ENCODE measurements at regions not wholly inside any gene's neighbourhood (a gene's known extent, or its start where the extent isn't known, plus 50 kb on each side); places are given as distances from the start of the nearest gene placed in this dataset.

DNA sequence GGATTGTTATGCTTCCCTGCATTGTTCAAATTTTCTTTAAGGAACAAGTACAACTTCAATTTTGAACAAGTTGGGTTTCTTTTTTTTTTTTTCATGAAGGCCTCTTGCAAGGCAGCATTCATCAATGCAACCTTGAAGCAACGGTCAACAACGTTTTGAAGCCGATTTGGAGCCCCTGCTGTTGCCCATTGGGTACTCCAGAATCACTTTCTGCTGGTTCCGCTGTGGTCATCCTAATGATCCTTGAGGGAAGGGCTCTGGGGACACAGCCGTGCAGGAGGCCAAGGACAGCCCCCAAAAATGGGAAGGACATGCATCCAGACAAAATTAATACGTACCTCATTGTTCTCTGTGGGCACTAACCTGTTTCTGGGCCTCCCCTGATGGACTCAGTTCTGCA, 84.6 kb upstream of the MGMT start:
- WGBS = 88% methylated on average over 6 of the region's 6 CpGs
- no peaks in the 10 kb centered on the region for H3K36me3 ChIP-seq (ENCODE audit: control insufficient read depth in 4 of 4, insufficient read depth in 3 of 4, low read depth in 1 of 4, low read length in 3 of 4)
- no peak overlapping the region for H3K9ac ChIP-seq (ENCODE audit: low read depth in 1 of 2, low read length in 2 of 2)
- no peak for TF ChIP-seq RAD21 (IDR thresholded peaks at IDR 0.05)
- TF ChIP-seq, protein P1, sequence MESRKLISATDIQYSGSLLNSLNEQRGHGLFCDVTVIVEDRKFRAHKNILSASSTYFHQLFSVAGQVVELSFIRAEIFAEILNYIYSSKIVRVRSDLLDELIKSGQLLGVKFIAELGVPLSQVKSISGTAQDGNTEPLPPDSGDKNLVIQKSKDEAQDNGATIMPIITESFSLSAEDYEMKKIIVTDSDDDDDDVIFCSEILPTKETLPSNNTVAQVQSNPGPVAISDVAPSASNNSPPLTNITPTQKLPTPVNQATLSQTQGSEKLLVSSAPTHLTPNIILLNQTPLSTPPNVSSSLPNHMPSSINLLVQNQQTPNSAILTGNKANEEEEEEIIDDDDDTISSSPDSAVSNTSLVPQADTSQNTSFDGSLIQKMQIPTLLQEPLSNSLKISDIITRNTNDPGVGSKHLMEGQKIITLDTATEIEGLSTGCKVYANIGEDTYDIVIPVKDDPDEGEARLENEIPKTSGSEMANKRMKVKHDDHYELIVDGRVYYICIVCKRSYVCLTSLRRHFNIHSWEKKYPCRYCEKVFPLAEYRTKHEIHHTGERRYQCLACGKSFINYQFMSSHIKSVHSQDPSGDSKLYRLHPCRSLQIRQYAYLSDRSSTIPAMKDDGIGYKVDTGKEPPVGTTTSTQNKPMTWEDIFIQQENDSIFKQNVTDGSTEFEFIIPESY (IDR thresholded peaks at IDR 0.05) = no peak
- TF ChIP-seq, protein P2, sequence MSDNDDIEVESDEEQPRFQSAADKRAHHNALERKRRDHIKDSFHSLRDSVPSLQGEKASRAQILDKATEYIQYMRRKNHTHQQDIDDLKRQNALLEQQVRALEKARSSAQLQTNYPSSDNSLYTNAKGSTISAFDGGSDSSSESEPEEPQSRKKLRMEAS (IDR thresholded peaks at IDR 0.05) = no peak
- TF ChIP-seq NR2F2 (IDR thresholded peaks at IDR 0.05) = no peak
- TF ChIP-seq HNF4A (conservative IDR thresholded peaks at IDR 0.05) = no peak
- no peak for TF ChIP-seq TAF1 (conservative IDR thresholded peaks at IDR 0.05)
- no peak for TF ChIP-seq HNF4G (IDR thresholded peaks at IDR 0.05)
- no peak for TF ChIP-seq CTCF (IDR thresholded peaks at IDR 0.05; ENCODE audit: low read depth, low read length, missing input control)
- TF ChIP-seq SP1 (IDR thresholded peaks at IDR 0.05) = no peak
- TF ChIP-seq FOXA2 (IDR thresholded peaks at IDR 0.05) = no peak
- no peak for TF ChIP-seq GABPA (IDR thresholded peaks at IDR 0.05 in 1 of 2, conservative IDR thresholded peaks at IDR 0.05 in 1 of 2)
- no peak for TF ChIP-seq JUND (IDR thresholded peaks at IDR 0.05)
- no peak for TF ChIP-seq FOXA1 (IDR thresholded peaks at IDR 0.05)
- TF ChIP-seq, protein P3, sequence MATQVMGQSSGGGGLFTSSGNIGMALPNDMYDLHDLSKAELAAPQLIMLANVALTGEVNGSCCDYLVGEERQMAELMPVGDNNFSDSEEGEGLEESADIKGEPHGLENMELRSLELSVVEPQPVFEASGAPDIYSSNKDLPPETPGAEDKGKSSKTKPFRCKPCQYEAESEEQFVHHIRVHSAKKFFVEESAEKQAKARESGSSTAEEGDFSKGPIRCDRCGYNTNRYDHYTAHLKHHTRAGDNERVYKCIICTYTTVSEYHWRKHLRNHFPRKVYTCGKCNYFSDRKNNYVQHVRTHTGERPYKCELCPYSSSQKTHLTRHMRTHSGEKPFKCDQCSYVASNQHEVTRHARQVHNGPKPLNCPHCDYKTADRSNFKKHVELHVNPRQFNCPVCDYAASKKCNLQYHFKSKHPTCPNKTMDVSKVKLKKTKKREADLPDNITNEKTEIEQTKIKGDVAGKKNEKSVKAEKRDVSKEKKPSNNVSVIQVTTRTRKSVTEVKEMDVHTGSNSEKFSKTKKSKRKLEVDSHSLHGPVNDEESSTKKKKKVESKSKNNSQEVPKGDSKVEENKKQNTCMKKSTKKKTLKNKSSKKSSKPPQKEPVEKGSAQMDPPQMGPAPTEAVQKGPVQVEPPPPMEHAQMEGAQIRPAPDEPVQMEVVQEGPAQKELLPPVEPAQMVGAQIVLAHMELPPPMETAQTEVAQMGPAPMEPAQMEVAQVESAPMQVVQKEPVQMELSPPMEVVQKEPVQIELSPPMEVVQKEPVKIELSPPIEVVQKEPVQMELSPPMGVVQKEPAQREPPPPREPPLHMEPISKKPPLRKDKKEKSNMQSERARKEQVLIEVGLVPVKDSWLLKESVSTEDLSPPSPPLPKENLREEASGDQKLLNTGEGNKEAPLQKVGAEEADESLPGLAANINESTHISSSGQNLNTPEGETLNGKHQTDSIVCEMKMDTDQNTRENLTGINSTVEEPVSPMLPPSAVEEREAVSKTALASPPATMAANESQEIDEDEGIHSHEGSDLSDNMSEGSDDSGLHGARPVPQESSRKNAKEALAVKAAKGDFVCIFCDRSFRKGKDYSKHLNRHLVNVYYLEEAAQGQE (IDR thresholded peaks at IDR 0.05) = no peak
- no peak for TF ChIP-seq EGR1 (IDR thresholded peaks at IDR 0.05; ENCODE audit: low read depth in 2 of 2)
- no peak for DNase-seq (ENCODE audit: low spot score)
- no peaks in the 10 kb centered on the region for H3K27me3 ChIP-seq (ENCODE audit: control insufficient read depth in 4 of 4, insufficient read depth in 4 of 4, low read length in 3 of 4)
- H3K27ac ChIP-seq (ENCODE audit: low read depth in 1 of 2, low read length in 2 of 2) = no peak overlapping the region
- H3K4me3 ChIP-seq (ENCODE audit: low read depth in 1 of 3, low read length in 3 of 3) = no peak overlapping the region
- H3K4me1 ChIP-seq (ENCODE audit: control insufficient read depth in 4 of 4, insufficient read depth in 4 of 4, low read length in 3 of 4) = peaks cover 4 to 6% (median 5%) of the 10 kb centered on the region in 4 donors
- H3K9me3 ChIP-seq (ENCODE audit: control insufficient read depth in 4 of 4, low read length in 3 of 4) = no peaks in the 10 kb centered on the region

DNA sequence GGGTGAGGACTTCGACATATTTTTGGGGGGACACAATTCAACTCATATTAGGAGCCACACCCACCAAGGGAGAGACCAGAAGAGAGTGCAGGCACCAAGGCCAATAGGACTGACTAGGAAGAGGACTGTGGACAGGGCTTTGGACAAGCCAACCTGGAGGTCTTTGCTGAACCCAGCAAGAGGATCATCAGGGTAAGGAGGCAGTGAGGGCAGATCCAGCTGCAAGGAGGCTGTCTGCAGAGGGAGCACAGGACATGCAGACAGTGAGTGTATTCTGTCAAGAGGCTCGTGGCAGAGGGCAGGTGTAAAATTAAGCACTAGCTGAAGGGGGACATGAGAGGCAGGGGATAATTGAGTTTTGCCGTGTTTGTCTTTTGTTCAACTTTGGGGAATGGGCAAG, 83.4 kb upstream of the MGMT start:
- Histone ChIP-seq H3K9ac (ENCODE audit: low read depth in 1 of 2, low read length in 2 of 2) (no peak overlapping the region), H3K27me3 (ENCODE audit: control insufficient read depth in 4 of 4, insufficient read depth in 4 of 4, low read length in 3 of 4) (no peaks in the 10 kb centered on the region), H3K36me3 (ENCODE audit: control insufficient read depth in 4 of 4, insufficient read depth in 3 of 4, low read depth in 1 of 4, low read length in 3 of 4) (no peaks in the 10 kb centered on the region), H3K27ac (ENCODE audit: low read depth in 1 of 2, low read length in 2 of 2) (no peak overlapping the region), H3K4me1 (ENCODE audit: control insufficient read depth in 4 of 4, insufficient read depth in 4 of 4, low read length in 3 of 4) (peaks cover 4 to 6% (median 5%) of the 10 kb centered on the region in 4 donors), H3K4me3 (ENCODE audit: low read depth in 1 of 3, low read length in 3 of 3) (no peak overlapping the region), H3K9me3 (ENCODE audit: control insufficient read depth in 4 of 4, low read length in 3 of 4) (no peaks in the 10 kb centered on the region)
- 90% methylated on average over 3 of the region's 3 CpGs for WGBS
- no peak for DNase-seq (ENCODE audit: low spot score)
- no peak for TF ChIP-seq RXRA (IDR thresholded peaks at IDR 0.05)
- TF ChIP-seq FOXA2 (IDR thresholded peaks at IDR 0.05) = no peak
- no peak for TF ChIP-seq SP1 (IDR thresholded peaks at IDR 0.05)
- TF ChIP-seq FOXA1 (IDR thresholded peaks at IDR 0.05) = no peak
- TF ChIP-seq, protein P1 (IDR thresholded peaks at IDR 0.05) = no peak
- TF ChIP-seq, protein P2 (IDR thresholded peaks at IDR 0.05) = no peak
- no peak for TF ChIP-seq HNF4G (IDR thresholded peaks at IDR 0.05)
- no peak for TF ChIP-seq YY1 (IDR thresholded peaks at IDR 0.05)
- no peak for TF ChIP-seq HNF4A (conservative IDR thresholded peaks at IDR 0.05)
- TF ChIP-seq CTCF (IDR thresholded peaks at IDR 0.05; ENCODE audit: low read depth, low read length, missing input control) = no peak

All from liver (tissue), 8 donors.